Ascending aorta (tissue), 2 donors: ENCODE measurements at regions not wholly inside any gene's neighbourhood (a gene's known extent, or its start where the extent isn't known, plus 50 kb on each side); places are given as distances from the start of the nearest gene placed in this dataset.

Experiments used
- DNase-seq, 2 donors: peaks; one replicate each; pipeline ENCODE4 v3.0.0-alpha.2; 2019; ENCODE audit warnings: low spot score in 2 of 2
- H3K27ac ChIP-seq, 2 donors: fragments of 200-600 bp; sonication (generic); one replicate each; pipeline ENCODE4 v1.5.1; 2016 to 2017; ENCODE audit warnings: mild to moderate bottlenecking in 1 of 2
- H3K27me3 ChIP-seq: fragments of 200-600 bp; sonication (generic); one replicate; pipeline ENCODE4 v1.5.1; 2017
- H3K36me3 ChIP-seq, 2 donors: fragments of 200-600 bp; sonication (generic); one replicate each; pipeline ENCODE4 v1.5.1; 2016
- H3K4me1 ChIP-seq, 2 donors: fragments of 200-600 bp; sonication (generic); one replicate each; pipeline ENCODE4 v1.5.1; 2016 to 2017; ENCODE audit warnings: mild to moderate bottlenecking in 1 of 2
- H3K4me3 ChIP-seq, 2 donors: fragments of 200-600 bp; sonication (generic); one replicate each; pipeline ENCODE4 v1.5.1; 2016 to 2017; ENCODE audit warnings: mild to moderate bottlenecking in 1 of 2
- H3K9me3 ChIP-seq, 2 donors: fragments of 200-600 bp; sonication (generic); one replicate each; pipeline ENCODE4 v1.5.1; 2016
- intact Hi-C: fragments of 100-400 bp; cut with DNase I; formaldehyde crosslinking; loops from one replicate; pipeline ENCODE4 v1.15.1; 2023
- TF ChIP-seq, protein P1 (sequence below), 3 experiments: fragments of 200-600 bp in 2 of 3; fragments of 450-650 bp in 1 of 3; sonication (generic) in 2 of 3; IDR thresholded peaks; one replicate each; pipeline ENCODE4 v1.5.1; 2016 to 2019; ENCODE audit warnings: antibody characterized with exemption in 3 of 3, mild to moderate bottlenecking in 1 of 3, moderate library complexity in 1 of 3

DNA sequence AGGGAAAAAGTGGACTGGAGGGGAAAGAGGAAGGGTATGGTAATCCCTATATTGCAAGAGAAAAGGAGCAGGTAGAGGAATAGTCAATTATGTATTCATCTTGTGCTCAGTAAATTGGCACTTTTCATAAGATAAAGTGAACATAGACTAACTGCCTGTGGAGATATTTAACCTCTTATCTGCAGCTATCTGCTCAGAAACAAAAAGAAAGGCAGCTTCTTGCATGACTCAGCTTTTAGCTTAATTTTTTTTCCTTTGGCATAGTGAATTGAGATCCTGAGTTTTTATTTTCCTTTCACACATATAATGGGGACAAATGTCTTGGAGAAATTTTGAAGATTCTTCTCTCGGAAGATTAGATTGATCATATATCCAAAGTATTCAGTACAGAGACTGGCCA lies 127.6 kb upstream of the F3 start:
- H3K9me3 ChIP-seq: no peaks in the 10 kb centered on the region
- H3K27ac ChIP-seq: no peak overlapping the region
- no peak for DNase-seq
- TF ChIP-seq, protein P1, sequence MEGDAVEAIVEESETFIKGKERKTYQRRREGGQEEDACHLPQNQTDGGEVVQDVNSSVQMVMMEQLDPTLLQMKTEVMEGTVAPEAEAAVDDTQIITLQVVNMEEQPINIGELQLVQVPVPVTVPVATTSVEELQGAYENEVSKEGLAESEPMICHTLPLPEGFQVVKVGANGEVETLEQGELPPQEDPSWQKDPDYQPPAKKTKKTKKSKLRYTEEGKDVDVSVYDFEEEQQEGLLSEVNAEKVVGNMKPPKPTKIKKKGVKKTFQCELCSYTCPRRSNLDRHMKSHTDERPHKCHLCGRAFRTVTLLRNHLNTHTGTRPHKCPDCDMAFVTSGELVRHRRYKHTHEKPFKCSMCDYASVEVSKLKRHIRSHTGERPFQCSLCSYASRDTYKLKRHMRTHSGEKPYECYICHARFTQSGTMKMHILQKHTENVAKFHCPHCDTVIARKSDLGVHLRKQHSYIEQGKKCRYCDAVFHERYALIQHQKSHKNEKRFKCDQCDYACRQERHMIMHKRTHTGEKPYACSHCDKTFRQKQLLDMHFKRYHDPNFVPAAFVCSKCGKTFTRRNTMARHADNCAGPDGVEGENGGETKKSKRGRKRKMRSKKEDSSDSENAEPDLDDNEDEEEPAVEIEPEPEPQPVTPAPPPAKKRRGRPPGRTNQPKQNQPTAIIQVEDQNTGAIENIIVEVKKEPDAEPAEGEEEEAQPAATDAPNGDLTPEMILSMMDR (IDR thresholded peaks at IDR 0.05): no peak
- H3K4me3 ChIP-seq: no peak overlapping the region
- H3K27me3 ChIP-seq: no peaks in the 10 kb centered on the region
- H3K36me3 ChIP-seq: no peaks in the 10 kb centered on the region
- intact Hi-C loops: no loop called here
- H3K4me1 ChIP-seq: no peaks in the 10 kb centered on the region

DNA sequence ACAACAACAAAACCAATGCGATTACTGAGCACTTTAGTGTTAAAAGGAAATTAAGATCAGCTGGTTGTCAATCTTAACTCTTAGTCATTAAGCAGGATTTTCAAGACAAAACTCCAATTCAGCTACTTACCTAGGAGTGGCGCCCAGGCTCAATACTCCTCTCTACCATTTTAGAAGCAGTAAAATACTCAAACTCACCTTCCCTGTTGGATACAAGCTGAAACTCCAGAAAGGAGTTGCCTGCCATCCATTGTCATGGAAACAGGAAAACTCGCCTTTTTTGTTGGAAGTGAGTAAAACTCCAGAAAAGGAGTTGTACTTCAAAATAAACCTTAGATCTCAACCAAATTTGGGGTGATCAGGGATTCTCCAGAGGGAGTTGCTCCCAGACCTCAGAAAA lies 127.0 kb upstream of the F3 start:
- no peak overlapping the region for H3K27ac ChIP-seq
- TF ChIP-seq, protein P1 (IDR thresholded peaks at IDR 0.05): no peak
- no peak overlapping the region for H3K4me3 ChIP-seq
- no peaks in the 10 kb centered on the region for H3K27me3 ChIP-seq
- no peaks in the 10 kb centered on the region for H3K9me3 ChIP-seq
- no peak for DNase-seq
- intact Hi-C loops: no loop called here
- H3K36me3 ChIP-seq: no peaks in the 10 kb centered on the region
- H3K4me1 ChIP-seq: no peaks in the 10 kb centered on the region

DNA sequence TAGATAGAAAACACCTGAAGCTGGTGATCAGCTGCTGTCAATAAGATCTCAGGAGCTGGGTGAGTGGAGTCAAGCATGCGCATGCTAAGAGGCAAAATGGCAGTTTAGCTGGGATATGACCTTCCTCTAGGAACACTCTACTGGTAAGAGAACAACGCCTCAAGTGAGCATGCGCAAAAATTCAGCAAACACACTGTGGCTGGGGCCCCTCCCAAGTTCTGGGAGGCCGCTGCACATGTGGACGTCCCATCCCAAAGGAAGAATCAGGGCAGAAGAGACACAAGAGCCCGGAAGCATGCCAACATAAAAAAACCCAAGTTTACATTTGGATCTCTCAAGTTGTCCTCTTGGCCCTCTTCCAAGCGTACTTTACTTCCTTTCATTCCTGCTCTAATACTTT lies 126.3 kb upstream of the F3 start:
- no peaks in the 10 kb centered on the region for H3K36me3 ChIP-seq
- intact Hi-C loops: no loop called here
- no peak overlapping the region for H3K27ac ChIP-seq
- H3K4me3 ChIP-seq: no peak overlapping the region
- TF ChIP-seq, protein P1 (IDR thresholded peaks at IDR 0.05): no peak
- DNase-seq: no peak
- no peaks in the 10 kb centered on the region for H3K9me3 ChIP-seq
- H3K4me1 ChIP-seq: no peaks in the 10 kb centered on the region
- H3K27me3 ChIP-seq: no peaks in the 10 kb centered on the region

DNA sequence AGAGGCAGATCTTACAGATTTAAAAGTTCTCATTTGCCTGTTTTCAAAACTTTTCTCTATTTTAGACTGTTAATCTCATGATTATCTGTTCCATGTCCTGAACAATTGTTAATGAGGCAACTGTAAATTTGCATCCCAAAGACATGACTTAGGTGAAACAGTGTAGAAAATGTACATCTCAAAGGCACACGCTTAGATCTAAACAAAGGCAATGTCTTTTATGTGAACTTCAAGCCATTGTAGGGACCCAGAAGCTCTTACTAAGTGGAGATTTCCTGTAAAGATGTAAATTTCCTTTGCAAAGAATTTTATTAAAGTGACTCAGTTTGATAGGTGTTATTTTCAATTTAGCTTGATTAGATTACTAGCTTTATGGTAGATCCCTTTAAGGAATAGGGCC lies 125.2 kb upstream of the F3 start:
- no peak overlapping the region for H3K4me3 ChIP-seq

DNA sequence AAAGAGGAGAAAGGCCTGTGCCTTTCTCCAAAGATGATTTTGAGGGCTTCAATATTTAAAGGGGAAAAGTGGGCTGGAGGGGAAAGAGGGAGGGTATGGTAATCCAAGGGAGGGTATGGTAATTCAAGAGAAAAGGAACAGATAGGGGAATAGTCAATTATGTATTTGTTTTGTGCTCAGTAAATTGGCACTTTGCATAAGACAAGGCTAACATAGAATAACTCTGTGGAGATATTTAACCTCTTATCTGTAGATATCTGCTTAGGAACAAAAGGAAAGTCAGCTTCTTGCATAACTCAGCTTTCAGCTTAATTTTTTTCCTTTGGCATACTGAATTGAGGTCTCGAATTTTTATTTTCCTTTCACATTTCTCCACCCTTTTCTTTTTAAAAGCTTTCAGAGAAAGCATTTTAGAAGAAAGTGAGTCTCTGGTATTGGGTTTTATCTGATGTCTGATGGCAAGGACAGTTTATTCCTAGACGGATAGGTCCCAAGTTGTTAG lies 119.9 kb upstream of the F3 start:
- TF ChIP-seq, protein P1 (IDR thresholded peaks at IDR 0.05): no peak
- H3K4me1 ChIP-seq: peaks cover 0 to 11% of the 10 kb centered on the region in 2 donors
- H3K36me3 ChIP-seq: no peaks in the 10 kb centered on the region
- H3K4me3 ChIP-seq: no peak overlapping the region
- DNase-seq: no peak
- intact Hi-C loops: no loop called here
- peak overlapping the region in 1 of 2 donors; percentile 41 for H3K27ac ChIP-seq
- no peaks in the 10 kb centered on the region for H3K9me3 ChIP-seq
- H3K27me3 ChIP-seq: no peaks in the 10 kb centered on the region

More for the DNA sequence above, 125.2 kb upstream of the F3 start:
- no peaks in the 10 kb centered on the region for H3K4me1 ChIP-seq
- TF ChIP-seq, protein P1 (IDR thresholded peaks at IDR 0.05): no peak
- no peak overlapping the region for H3K27ac ChIP-seq
- intact Hi-C loops: no loop called here
- no peaks in the 10 kb centered on the region for H3K9me3 ChIP-seq
- H3K27me3 ChIP-seq: no peaks in the 10 kb centered on the region
- DNase-seq: no peak
- H3K36me3 ChIP-seq: no peaks in the 10 kb centered on the region

DNA sequence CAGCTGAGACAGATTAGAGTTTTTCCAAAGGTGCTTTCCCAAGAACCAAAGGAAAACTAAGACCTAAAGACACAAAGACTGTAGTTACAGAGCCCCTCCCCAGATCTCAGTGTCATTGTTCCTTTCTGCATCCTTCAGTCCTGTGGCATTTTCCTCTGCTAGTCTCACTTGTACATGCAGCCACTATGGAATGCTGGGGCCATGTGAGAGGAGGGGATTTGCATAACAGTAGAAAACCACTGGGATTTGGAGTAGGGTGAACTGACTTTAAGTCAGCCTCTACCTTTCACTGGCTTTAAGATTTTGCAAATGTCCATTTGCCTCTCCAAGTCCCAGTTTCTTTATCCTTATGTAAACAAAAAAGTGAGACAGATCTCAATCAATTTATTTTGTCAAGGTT lies 119.4 kb upstream of the F3 start:
- Histone ChIP-seq H3K4me1 (peaks cover 0 to 11% of the 10 kb centered on the region in 2 donors), H3K27me3 (no peaks in the 10 kb centered on the region), H3K36me3 (no peaks in the 10 kb centered on the region), H3K27ac (peak overlapping the region in 1 of 2 donors; percentile 41), H3K9me3 (no peaks in the 10 kb centered on the region), H3K4me3 (no peak overlapping the region)
- DNase-seq: no peak
- TF ChIP-seq, protein P1 (IDR thresholded peaks at IDR 0.05): no peak
- intact Hi-C loops: no loop called here
